Activated CD8-positive, alpha-beta T cell treated with anti-CD3 and anti-CD28 coated beads for 36 hours (primary cell): ENCODE measurements at regions not wholly inside any gene's neighbourhood (a gene's known extent, or its start where the extent isn't known, plus 50 kb on each side); places are given as distances from the start of the nearest gene placed in this dataset.

Experiments used
- ATAC-seq: fragments of 200-7000 bp; cut with Tn5 transposase; one replicate; pipeline ENCODE4 v1.10.0; 2021; ENCODE audit warnings: mild to moderate bottlenecking, moderate library complexity
- CTCF ChIA-PET: fragments of 350-600 bp; sonication (Branson Sonifier 250); formaldehyde crosslinking; loops from one replicate; lab custom pipeline; 2021; ENCODE audit warnings: antibody characterized with exemption; lab: Charles Lee
- POLR2A ChIA-PET: fragments of 350-600 bp; sonication (Branson Sonifier 250); formaldehyde crosslinking; loops from one replicate; lab custom pipeline; 2021; ENCODE audit warnings: antibody characterized with exemption; lab: Charles Lee
- DNase-seq: peaks from one replicate; pipeline ENCODE4 v3.0.0-alpha.2; 2020
- H3K27ac Mint-ChIP-seq: one replicate; pipeline ENCODE4 v1.8.0; 2021; ENCODE audit warnings: mild to moderate bottlenecking, mixed read lengths
- H3K27me3 Mint-ChIP-seq: one replicate; pipeline ENCODE4 v1.8.0; 2021; ENCODE audit warnings: mixed read lengths
- H3K36me3 Mint-ChIP-seq: one replicate; pipeline ENCODE4 v1.8.0; 2021; ENCODE audit warnings: low read depth, mixed read lengths
- H3K4me1 Mint-ChIP-seq: one replicate; pipeline ENCODE4 v1.8.0; 2021; ENCODE audit warnings: low read depth, mixed read lengths
- H3K4me3 Mint-ChIP-seq: one replicate; pipeline ENCODE4 v1.8.0; 2021; ENCODE audit warnings: mild to moderate bottlenecking, moderate library complexity, mixed read lengths
- H3K9me3 Mint-ChIP-seq: one replicate; pipeline ENCODE4 v1.8.0; 2021; ENCODE audit warnings: mixed read lengths
- intact Hi-C: fragments of 100-400 bp; cut with micrococcal nuclease; formaldehyde crosslinking; loops from one replicate; pipeline ENCODE4 v1.10.0; 2022
- TF ChIP-seq, protein P1 (sequence below): fragments of 200-600 bp; IDR thresholded peaks from one replicate; pipeline ENCODE4 v1.8.0; 2022; ENCODE audit warnings: antibody characterized with exemption, mild to moderate bottlenecking

DNA sequence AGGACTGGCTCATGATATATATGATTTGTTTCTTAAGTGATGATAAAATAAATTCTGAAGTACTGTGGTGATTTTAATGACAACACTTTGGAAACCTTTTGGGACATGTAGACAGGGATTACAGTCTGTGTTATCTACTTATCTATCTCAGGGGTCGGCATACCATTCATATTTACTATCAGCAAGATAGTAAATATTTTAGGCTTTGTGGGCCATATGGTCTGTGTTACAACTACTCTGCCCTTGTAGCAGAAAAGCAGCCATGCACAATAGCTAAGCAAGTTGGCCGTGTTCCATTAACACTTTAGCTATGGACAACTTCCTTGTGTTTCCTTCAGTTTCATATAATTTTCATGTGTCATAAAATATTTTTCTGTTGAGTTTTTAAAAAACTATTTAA lies 97.8 kb upstream of the PRPS1L1 start:
- H3K27ac Mint-ChIP-seq = no peak overlapping the region
- intact Hi-C loops = no loop called here
- POLR2A ChIA-PET = no interaction called here
- DNase-seq (no peak), ATAC-seq (no peak)
- no peaks in the 10 kb centered on the region for H3K9me3 Mint-ChIP-seq
- H3K27me3 Mint-ChIP-seq = no peaks in the 10 kb centered on the region
- no peaks in the 10 kb centered on the region for H3K4me1 Mint-ChIP-seq
- TF ChIP-seq, protein P1, sequence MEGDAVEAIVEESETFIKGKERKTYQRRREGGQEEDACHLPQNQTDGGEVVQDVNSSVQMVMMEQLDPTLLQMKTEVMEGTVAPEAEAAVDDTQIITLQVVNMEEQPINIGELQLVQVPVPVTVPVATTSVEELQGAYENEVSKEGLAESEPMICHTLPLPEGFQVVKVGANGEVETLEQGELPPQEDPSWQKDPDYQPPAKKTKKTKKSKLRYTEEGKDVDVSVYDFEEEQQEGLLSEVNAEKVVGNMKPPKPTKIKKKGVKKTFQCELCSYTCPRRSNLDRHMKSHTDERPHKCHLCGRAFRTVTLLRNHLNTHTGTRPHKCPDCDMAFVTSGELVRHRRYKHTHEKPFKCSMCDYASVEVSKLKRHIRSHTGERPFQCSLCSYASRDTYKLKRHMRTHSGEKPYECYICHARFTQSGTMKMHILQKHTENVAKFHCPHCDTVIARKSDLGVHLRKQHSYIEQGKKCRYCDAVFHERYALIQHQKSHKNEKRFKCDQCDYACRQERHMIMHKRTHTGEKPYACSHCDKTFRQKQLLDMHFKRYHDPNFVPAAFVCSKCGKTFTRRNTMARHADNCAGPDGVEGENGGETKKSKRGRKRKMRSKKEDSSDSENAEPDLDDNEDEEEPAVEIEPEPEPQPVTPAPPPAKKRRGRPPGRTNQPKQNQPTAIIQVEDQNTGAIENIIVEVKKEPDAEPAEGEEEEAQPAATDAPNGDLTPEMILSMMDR = no peak
- H3K4me3 Mint-ChIP-seq = no peak overlapping the region
- CTCF ChIA-PET = interaction anchor here (0.9 to 1.1 kb wide), 2 partner anchors 8 to 17 kb away, joined by 3 read pairs; no protein-coding TSS in a partner anchor
- no peaks in the 10 kb centered on the region for H3K36me3 Mint-ChIP-seq

- Mint-ChIP-seq H3K9me3 (no peaks in the 10 kb centered on the region), H3K27ac (no peak overlapping the region), H3K27me3 (no peaks in the 10 kb centered on the region), H3K36me3 (no peaks in the 10 kb centered on the region), H3K4me3 (no peak overlapping the region), H3K4me1 (no peaks in the 10 kb centered on the region)
- DNase-seq (no peak), ATAC-seq (no peak)
- intact Hi-C loops = no loop called here
- ChIA-PET CTCF (interaction anchor here (0.9 to 1.1 kb wide), 2 partner anchors 9 to 18 kb away, joined by 3 read pairs; no protein-coding TSS in a partner anchor), POLR2A (no interaction called here)
- TF ChIP-seq, protein P1 = no peak
Measured at GRCh38 chr7:18126281-18126680, 98.6 kb upstream of the PRPS1L1 start.

DNA sequence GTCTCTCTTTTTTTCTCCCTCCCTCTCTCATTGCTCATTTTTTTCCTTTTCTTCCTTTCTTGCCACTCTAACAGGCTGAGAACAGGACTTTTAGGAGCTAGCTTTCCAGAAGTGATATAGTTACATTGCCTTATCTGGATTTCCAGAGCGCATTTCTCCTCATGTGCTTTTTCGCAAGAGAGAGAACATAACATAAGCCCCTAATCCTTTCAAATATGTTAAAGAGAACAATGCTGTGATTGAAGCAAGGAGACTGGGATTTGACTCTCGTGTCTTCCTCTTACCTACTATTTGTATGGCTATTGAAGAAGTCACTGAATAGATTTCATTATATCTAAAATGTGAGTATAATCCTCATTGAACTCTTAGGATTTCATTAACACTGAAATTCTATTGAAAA lies 101.2 kb upstream of the PRPS1L1 start:
- POLR2A ChIA-PET = no interaction called here
- H3K4me3 Mint-ChIP-seq = no peak overlapping the region
- TF ChIP-seq, protein P1 = no peak
- no peaks in the 10 kb centered on the region for H3K9me3 Mint-ChIP-seq
- no peak overlapping the region for H3K27ac Mint-ChIP-seq
- H3K4me1 Mint-ChIP-seq = no peaks in the 10 kb centered on the region
- ATAC-seq (no peak), DNase-seq (no peak)
- no peaks in the 10 kb centered on the region for H3K36me3 Mint-ChIP-seq
- H3K27me3 Mint-ChIP-seq = no peaks in the 10 kb centered on the region
- intact Hi-C loops = no loop called here
- CTCF ChIA-PET = no interaction called here

GRCh38 chr7:18132811-18133210 lies 105.2 kb upstream of the PRPS1L1 start:
- TF ChIP-seq, protein P1 = no peak
- Mint-ChIP-seq H3K27ac (no peak overlapping the region), H3K27me3 (no peaks in the 10 kb centered on the region), H3K4me1 (no peaks in the 10 kb centered on the region), H3K4me3 (no peak overlapping the region), H3K9me3 (no peaks in the 10 kb centered on the region), H3K36me3 (no peaks in the 10 kb centered on the region)
- DNase-seq = no peak
- no peak for ATAC-seq
- intact Hi-C loops = no loop called here
- ChIA-PET CTCF (no interaction called here), POLR2A (no interaction called here)

DNA sequence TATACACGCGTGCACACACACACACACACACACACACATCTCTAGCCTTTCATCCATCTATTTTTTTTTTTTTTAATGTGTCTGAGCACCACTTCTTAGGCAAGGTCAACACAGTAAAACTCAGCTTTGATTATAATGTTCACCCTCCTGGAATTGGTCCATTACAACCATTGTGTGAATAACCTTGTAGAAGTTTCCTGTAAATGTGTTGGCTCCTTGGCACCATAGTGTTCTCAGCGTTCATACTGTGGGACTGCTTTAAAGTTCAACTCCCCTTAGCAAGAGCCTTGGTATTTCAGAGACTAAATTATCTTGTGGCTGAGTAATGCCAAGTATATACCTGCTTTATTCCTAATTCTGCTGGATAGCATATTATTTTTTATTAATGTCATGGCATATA lies 106.3 kb upstream of the PRPS1L1 start:
- Mint-ChIP-seq H3K9me3 (no peaks in the 10 kb centered on the region), H3K27ac (no peak overlapping the region), H3K4me3 (no peak overlapping the region), H3K4me1 (no peaks in the 10 kb centered on the region), H3K27me3 (no peaks in the 10 kb centered on the region), H3K36me3 (no peaks in the 10 kb centered on the region)
- ATAC-seq (no peak), DNase-seq (no peak)
- POLR2A ChIA-PET = no interaction called here
- CTCF ChIA-PET = no interaction called here
- TF ChIP-seq, protein P1 = no peak
- intact Hi-C loops = no loop called here
